H1 (cell line): ENCODE measurements at regions not wholly inside any gene's neighbourhood (a gene's known extent, or its start where the extent isn't known, plus 50 kb on each side); places are given as distances from the start of the nearest gene placed in this dataset.

ENCODE experiments used
- CTCF ChIA-PET: fragments of 300-600 bp; sonication (Branson Sonifier 250); formaldehyde crosslinking; loops from one replicate; lab custom pipeline; 2021; ENCODE audit not compliant: partially characterized antibody; lab: Charles Lee
- POLR2A ChIA-PET: fragments of 300-600 bp; sonication (Branson Sonifier 250); formaldehyde crosslinking; loops from one replicate; lab custom pipeline; 2021; ENCODE audit warnings: inconsistent platforms; ENCODE audit not compliant: partially characterized antibody; lab: Charles Lee
- DNase-seq, 2 experiments: peaks; one replicate each; pipeline versions ENCODE4 v3.0.0 to v3.0.0-alpha.2; 2010 to 2022; ENCODE audit warnings: low spot score in 2 of 2, low read depth in 1 of 2, mixed read lengths in 1 of 2
- FAIRE-seq: peaks from 2 replicates; lab custom pipeline; 2011; peaks lifted over from hg19 to GRCh38; lab: Jason Lieb, UNC
- H2AFZ ChIP-seq: 2 replicates; pipeline ENCODE4 v1.8.1; 2012; ENCODE audit warnings: low read length, inconsistent platforms
- H2AK5ac ChIP-seq: 2 replicates; pipeline ENCODE4 v1.6.1; 2013; ENCODE audit warnings: low read depth, low read length
- H2BK120ac ChIP-seq: replicated peaks from 2 replicates; pipeline ENCODE3; 2013; ENCODE audit warnings: low read depth, low read length, inconsistent platforms
- H2BK12ac ChIP-seq: 2 replicates; pipeline ENCODE4 v1.6.1; 2013; ENCODE audit warnings: low read depth, low read length
- H2BK15ac ChIP-seq: 2 replicates; pipeline ENCODE4 v1.6.1; 2013; ENCODE audit warnings: low read length
- H2BK20ac ChIP-seq: 2 replicates; pipeline ENCODE4 v1.6.1; 2013; ENCODE audit warnings: low read length
- H2BK5ac ChIP-seq: 2 replicates; pipeline ENCODE4 v1.6.1; 2013; ENCODE audit warnings: low read depth, low read length
- H3K14ac ChIP-seq: 2 replicates; pipeline ENCODE4 v1.6.1; 2013; ENCODE audit warnings: inconsistent platforms; ENCODE audit not compliant: insufficient read length
- H3K18ac ChIP-seq: 2 replicates; pipeline ENCODE4 v1.6.1; 2013; ENCODE audit warnings: low read length; ENCODE audit errors: extremely low read depth
- H3K23ac ChIP-seq: 2 replicates; pipeline ENCODE4 v1.6.1; 2013; ENCODE audit warnings: inconsistent platforms; ENCODE audit not compliant: insufficient read length
- H3K23me2 ChIP-seq: 2 replicates; pipeline ENCODE4 v1.6.1; 2013; ENCODE audit warnings: low read depth, low read length
- H3K27ac ChIP-seq: 2 replicates; pipeline ENCODE4 v1.6.1; 2011; ENCODE audit warnings: low read depth, low read length, inconsistent platforms
- H3K27me3 ChIP-seq, 4 experiments: replicated peaks in 1 of 4; 1 replicate in 1 of 4; 2 replicates in 3 of 4; pipeline versions ENCODE4 v1.6.1 to v1.8.1; 2011 to 2013; ENCODE audit warnings: low read length in 3 of 4, mild to moderate bottlenecking in 3 of 4, inconsistent platforms in 2 of 4, mixed read lengths in 2 of 4, moderate library complexity in 1 of 4; ENCODE audit not compliant: control insufficient read depth in 3 of 4, insufficient read depth in 3 of 4; ENCODE audit errors: extremely low read depth in 1 of 4
- H3K36me3 ChIP-seq, 4 experiments: 2 replicates each; pipeline versions ENCODE4 v1.6.1 to v1.8.1; 2011 to 2013; ENCODE audit warnings: mild to moderate bottlenecking in 4 of 4, low read length in 3 of 4, moderate library complexity in 2 of 4, control low read depth in 1 of 4, inconsistent platforms in 1 of 4; ENCODE audit not compliant: insufficient read depth in 4 of 4, control insufficient read depth in 2 of 4
- H3K4ac ChIP-seq: replicated peaks from 2 replicates; pipeline ENCODE3; 2013; ENCODE audit warnings: low read length, low read depth, mixed read lengths, inconsistent platforms; ENCODE audit not compliant: insufficient read length
- H3K4me1 ChIP-seq, 4 experiments: replicated peaks in 1 of 4; 1 replicate in 1 of 4; 2 replicates in 3 of 4; pipeline versions ENCODE4 v1.6.1 to v1.8.1; 2011 to 2013; ENCODE audit warnings: low read length in 3 of 4, inconsistent platforms in 2 of 4, mixed read lengths in 1 of 4; ENCODE audit not compliant: insufficient read depth in 4 of 4, control insufficient read depth in 3 of 4
- H3K4me2 ChIP-seq, 2 experiments: 2 replicates each; pipeline versions ENCODE4 v1.6.1 to v1.8.1; 2011 to 2013; ENCODE audit warnings: low read depth in 2 of 2, low read length in 2 of 2, control low read depth in 1 of 2, inconsistent platforms in 1 of 2, mild to moderate bottlenecking in 1 of 2; ENCODE audit not compliant: insufficient read depth in 1 of 2
- H3K4me3 ChIP-seq, 4 experiments: fragments of 200-600, 300-600 bp in 1 of 4; sonication (generic), shearing (Covaris generic), sonication (Bioruptor Twin) in 1 of 4; 2 replicates each; pipeline versions ENCODE4 v1.5.1 to v1.8.1; 2011 to 2016; ENCODE audit warnings: low read length in 4 of 4, low read depth in 3 of 4, control low read depth in 2 of 4, inconsistent platforms in 2 of 4, mild to moderate bottlenecking in 2 of 4, mixed read lengths in 1 of 4, moderate library complexity in 1 of 4; ENCODE audit not compliant: insufficient read depth in 2 of 4; ENCODE audit errors: extremely low read depth in 1 of 4
- H3K56ac ChIP-seq: replicated peaks from 2 replicates; pipeline ENCODE3; 2013; ENCODE audit warnings: low read depth, mild to moderate bottlenecking, mixed read lengths, low read length, inconsistent platforms; ENCODE audit not compliant: insufficient read length
- H3K79me1 ChIP-seq: 2 replicates; pipeline ENCODE4 v1.6.1; 2013; ENCODE audit warnings: low read depth, low read length, control low read depth
- H3K79me2 ChIP-seq, 2 experiments: 2 replicates each; pipeline versions ENCODE4 v1.6.1 to v1.8.1; 2012 to 2013; ENCODE audit warnings: low read length in 2 of 2, mild to moderate bottlenecking in 2 of 2, inconsistent platforms in 1 of 2; ENCODE audit not compliant: insufficient read depth in 2 of 2, control insufficient read depth in 1 of 2
- H3K9ac ChIP-seq, 4 experiments: replicated peaks in 1 of 4; 1 replicate in 1 of 4; 2 replicates in 3 of 4; pipeline versions ENCODE4 v1.6.1 to v1.8.1; 2011 to 2013; ENCODE audit warnings: low read depth in 3 of 4, low read length in 3 of 4, control low read depth in 2 of 4, mild to moderate bottlenecking in 2 of 4, moderate library complexity in 2 of 4, inconsistent platforms in 1 of 4; ENCODE audit errors: extremely low read depth in 1 of 4
- H3K9me3 ChIP-seq, 2 experiments: 2 replicates each; pipeline versions ENCODE4 v1.6.1 to v1.8.1; 2012 to 2013; ENCODE audit warnings: mild to moderate bottlenecking in 2 of 2, moderate library complexity in 2 of 2, control low read depth in 1 of 2, inconsistent platforms in 1 of 2, low read depth in 1 of 2, low read length in 1 of 2, mixed read lengths in 1 of 2; ENCODE audit not compliant: insufficient read depth in 2 of 2
- H4K20me1 ChIP-seq, 2 experiments: replicated peaks in 1 of 2; 2 replicates each; pipeline versions ENCODE3 to v1.8.1; 2011 to 2013; ENCODE audit warnings: inconsistent platforms in 2 of 2, low read length in 2 of 2, mild to moderate bottlenecking in 1 of 2; ENCODE audit not compliant: insufficient read depth in 2 of 2, control insufficient read depth in 1 of 2
- H4K5ac ChIP-seq: 2 replicates; pipeline ENCODE4 v1.6.1; 2013; ENCODE audit warnings: low read length, low read depth, mixed read lengths, inconsistent platforms; ENCODE audit not compliant: insufficient read length
- H4K8ac ChIP-seq: 2 replicates; pipeline ENCODE4 v1.8.0; 2013; ENCODE audit warnings: mild to moderate bottlenecking, moderate library complexity, low read length, inconsistent platforms; ENCODE audit not compliant: insufficient read depth; ENCODE audit errors: extremely low read depth
- H4K91ac ChIP-seq: replicated peaks from 2 replicates; pipeline ENCODE3; 2013; ENCODE audit warnings: low read length, mixed read lengths, inconsistent platforms; ENCODE audit not compliant: insufficient read length
- BCL11A ChIP-seq, 2 experiments: IDR thresholded peaks; one replicate each; pipeline ENCODE4 v1.6.1; 2011; ENCODE audit warnings: low read depth in 2 of 2, low read length in 2 of 2, mild to moderate bottlenecking in 2 of 2
- CBX5 ChIP-seq: fragments of 300-800, 300-1000 bp; sonication (generic); IDR thresholded peaks from 2 replicates; pipeline ENCODE4 v1.7.1; 2016; ENCODE audit warnings: antibody characterized with exemption, low read length, low read depth
- CREB1 ChIP-seq: IDR thresholded peaks from 2 replicates; pipeline ENCODE4 v1.6.1; 2012; ENCODE audit warnings: inconsistent platforms
- CTCF ChIP-seq, 3 experiments: IDR thresholded peaks; 1 replicate in 2 of 3; 2 replicates in 1 of 3; pipeline versions ENCODE4 v1.5.1 to v1.6.1; 2011; ENCODE audit warnings: low read length in 3 of 3, mild to moderate bottlenecking in 3 of 3, inconsistent platforms in 2 of 3, low read depth in 1 of 3, moderate library complexity in 1 of 3; ENCODE audit not compliant: insufficient read depth in 1 of 3; ENCODE audit errors: control extremely low read depth in 1 of 3
- GTF2F1 ChIP-seq: IDR thresholded peaks from 2 replicates; pipeline ENCODE4 v1.6.1; 2012; ENCODE audit warnings: low read depth, low read length, improper control_type of control experiment, borderline replicate concordance
- HDAC2 ChIP-seq, 2 experiments: fragments of 300-600 bp in 1 of 2; sonication (generic) in 1 of 2; IDR thresholded peaks; 2 replicates each; pipeline ENCODE4 v1.6.1; 2011 to 2012; ENCODE audit warnings: low read depth in 2 of 2, low read length in 2 of 2, mild to moderate bottlenecking in 2 of 2, moderate library complexity in 2 of 2, borderline replicate concordance in 1 of 2, inconsistent platforms in 1 of 2
- KDM4A ChIP-seq: IDR thresholded peaks from one replicate; pipeline ENCODE4 v1.7.1; 2012; ENCODE audit warnings: low read depth, mild to moderate bottlenecking, moderate library complexity, low read length, inconsistent platforms; ENCODE audit not compliant: severe bottlenecking
- POLR2AphosphoS5 ChIP-seq: IDR thresholded peaks from 2 replicates; pipeline ENCODE4 v1.6.1; 2011; ENCODE audit warnings: low read depth, low read length
- RBBP5 ChIP-seq: IDR thresholded peaks from 2 replicates; pipeline ENCODE4 v1.7.1; 2012; ENCODE audit warnings: low read depth, mild to moderate bottlenecking, inconsistent platforms, low read length, moderate library complexity, borderline replicate concordance
- SIRT6 ChIP-seq: IDR thresholded peaks from one replicate; pipeline ENCODE4 v1.7.1; 2012; ENCODE audit warnings: low read length, inconsistent platforms
- SIX5 ChIP-seq: IDR thresholded peaks from 2 replicates; pipeline ENCODE4 v1.6.1; 2011; ENCODE audit warnings: mild to moderate bottlenecking, low read depth, low read length
- SP2 ChIP-seq: IDR thresholded peaks from 2 replicates; pipeline ENCODE4 v1.6.1; 2012; ENCODE audit warnings: mild to moderate bottlenecking, low read length, inconsistent platforms
- TEAD4 ChIP-seq: IDR thresholded peaks from 2 replicates; pipeline ENCODE4 v1.6.1; 2012; ENCODE audit warnings: low read depth, low read length, inconsistent platforms, mixed read lengths
- WGBS, 2 experiments: shearing (Covaris generic) in 1 of 2; methylation state at CpG; one replicate each; pipeline versions ENCODE4 v1.1.6 to v1.1.7; 2013 to 2015; ENCODE audit warnings: low lambda C conversion rate in 2 of 2, mixed read lengths in 2 of 2, inconsistent platforms in 1 of 2, low coverage in 1 of 2, missing lambda C conversion rate in 1 of 2; ENCODE audit not compliant: insufficient replicate concordance in 2 of 2, insufficient coverage in 1 of 2, insufficient read length in 1 of 2; ENCODE audit errors: extremely low coverage in 1 of 2, missing lambda C conversion rate in 1 of 2; 5-methylcytosine and 5-hydroxymethylcytosine counted together

GRCh38 chr3:44050867-44051266 is 190.8 kb upstream of the TOPAZ1 start:
- Histone ChIP-seq H3K56ac (no peak overlapping the region), H3K9ac (no peak overlapping the region), H3K23me2 (no peaks in the 10 kb centered on the region), H3K27ac (no peak overlapping the region), H2BK120ac (no peak overlapping the region), H2AFZ (no peak overlapping the region), H4K8ac (no peak overlapping the region), H4K5ac (no peak overlapping the region), H3K4me1 (peaks cover 0 to 9% (median 3%) of the 10 kb centered on the region in 4 experiments; a peak in 4 of 7 replicates), H4K91ac (no peak overlapping the region), H2BK12ac (no peak overlapping the region), H2BK20ac (no peak overlapping the region), H3K4me3 (no peak overlapping the region), H3K79me1 (no peaks in the 10 kb centered on the region), H3K79me2 (no peaks in the 10 kb centered on the region), H2BK5ac (no peak overlapping the region), H3K36me3 (no peaks in the 10 kb centered on the region), H3K14ac (no peak overlapping the region), H3K18ac (no peak overlapping the region), H3K4ac (no peak overlapping the region), H4K20me1 (no peaks in the 10 kb centered on the region), H3K27me3 (no peaks in the 10 kb centered on the region), H2AK5ac (no peak overlapping the region), H3K23ac (no peak overlapping the region), H3K4me2 (no peak overlapping the region), H2BK15ac (no peak overlapping the region), H3K9me3 (no peaks in the 10 kb centered on the region)
- DNase-seq = no peak
- ChIA-PET POLR2A (interaction anchor here (0.6 to 1.3 kb wide), 2 partner anchors 11 to 12 kb away, joined by 3 to 4 read pairs; no protein-coding TSS in a partner anchor), CTCF (interaction anchor here (0.8 to 1.4 kb wide), 4 partner anchors 9 to 155 kb away, joined by 3 to 4 read pairs (median 4); no protein-coding TSS in a partner anchor)
- WGBS, 2 experiments = 87% methylated on average over 3 of the region's 3 CpGs; no CpG with 5 or more reads in 1 of the 2 experiments
- FAIRE-seq = no peak
- TF ChIP-seq CBX5 = no peak
- TF ChIP-seq SIRT6 = no peak
- TF ChIP-seq BCL11A (IDR thresholded peaks at IDR 0.05; ENCODE audit: low read depth in 2 of 2, low read length in 2 of 2) = no peak
- TF ChIP-seq GTF2F1 = no peak
- no peak for TF ChIP-seq POLR2AphosphoS5
- TF ChIP-seq SP2 = no peak
- TF ChIP-seq CREB1 = no peak
- no peak for TF ChIP-seq HDAC2 (IDR thresholded peaks at IDR 0.05; ENCODE audit: borderline replicate concordance in 1 of 2, low read depth in 2 of 2, low read length in 2 of 2)
- TF ChIP-seq RBBP5 = no peak
- TF ChIP-seq TEAD4 = no peak
- TF ChIP-seq SIX5 = no peak
- TF ChIP-seq KDM4A = no peak
- no peak for TF ChIP-seq CTCF (IDR thresholded peaks at IDR 0.05; ENCODE audit: control extremely low read depth in 1 of 3, insufficient read depth in 1 of 3, low read depth in 1 of 3, low read length in 3 of 3)
